Spleen (tissue), 7 donors: ENCODE measurements at regions not wholly inside any gene's neighbourhood (a gene's known extent, or its start where the extent isn't known, plus 50 kb on each side); places are given as distances from the start of the nearest gene placed in this dataset.

Experiments used
- CTCF ChIP-seq, 11 experiments: fragments of 200-600 bp in 7 of 11; fragments of 450-650 bp in 4 of 11; sonication (generic) in 4 of 11; IDR thresholded peaks in 8 of 11; conservative IDR thresholded peaks in 3 of 11; 1 replicate in 7 of 11; 2 replicates in 4 of 11; pipeline versions ENCODE4 v1.4.0 to v1.8.0; 2016 to 2021; ENCODE audit warnings: antibody characterized with exemption in 11 of 11, inconsistent platforms in 4 of 11, mild to moderate bottlenecking in 1 of 11
- POLR2A ChIP-seq, 3 donors: fragments of 450-650 bp; IDR thresholded peaks; one replicate each; pipeline ENCODE4 v1.5.1; 2017; ENCODE audit warnings: antibody characterized with exemption in 3 of 3, mild to moderate bottlenecking in 1 of 3
- POLR2AphosphoS5 ChIP-seq, 3 donors: sonication (generic); formaldehyde crosslinking; IDR thresholded peaks; one replicate each; pipeline ENCODE4 v1.5.1; 2017; ENCODE audit warnings: antibody characterized with exemption in 3 of 3
- donor health status: DM: no; HTN: no; CAD: no; lungs with moderate emphysema.
- donor health status: DM: no; HTN: no; CAD: no.
- donor health status: DM: no; HTN: no; CAD: no.

GRCh38 chr15:61301701-61302100, 72.6 kb upstream of the RORA start:
- TF ChIP-seq POLR2A (IDR thresholded peaks at IDR 0.05) (no peak), CTCF (IDR thresholded peaks at IDR 0.05 in 8 of 11, conservative IDR thresholded peaks at IDR 0.05 in 3 of 11) (no peak), POLR2AphosphoS5 (IDR thresholded peaks at IDR 0.05) (no peak)
